HCT116 (cell line): ENCODE measurements at regions not wholly inside any gene's neighbourhood (a gene's known extent, or its start where the extent isn't known, plus 50 kb on each side); places are given as distances from the start of the nearest gene placed in this dataset.

ENCODE experiments used
- CBX3 ChIP-seq: IDR thresholded peaks from 2 replicates; pipeline ENCODE4 v1.6.1; 2012; ENCODE audit warnings: low read depth
- CTCF ChIP-seq, 3 experiments: fragments of 200-600 bp in 1 of 3; sonication (generic) in 1 of 3; IDR thresholded peaks in 2 of 3; conservative IDR thresholded peaks in 1 of 3; 2 replicates each; pipeline ENCODE4 v1.5.1; 2012 to 2017; ENCODE audit warnings: low read depth in 2 of 3, low read length in 2 of 3, antibody characterized with exemption in 1 of 3, borderline replicate concordance in 1 of 3, control low read depth in 1 of 3, mild to moderate bottlenecking in 1 of 3, mixed read lengths in 1 of 3, mixed run types in 1 of 3, moderate library complexity in 1 of 3; ENCODE audit not compliant: insufficient read depth in 1 of 3
- EZH2 ChIP-seq: fragments of 200-600 bp; sonication (generic); IDR thresholded peaks from 2 replicates; pipeline ENCODE4 v1.6.1; 2017; ENCODE audit warnings: antibody characterized with exemption, mixed run types
- FOSL1 ChIP-seq: IDR thresholded peaks from 2 replicates; pipeline ENCODE4 v1.6.1; 2012; ENCODE audit warnings: low read depth
- POLR2A ChIP-seq: IDR thresholded peaks from 2 replicates; pipeline ENCODE4 v1.7.0; 2011; ENCODE audit warnings: borderline replicate concordance; ENCODE audit not compliant: insufficient read depth, insufficient read length; ENCODE audit errors: extremely low read depth
- RAD21 ChIP-seq: IDR thresholded peaks from 2 replicates; pipeline ENCODE4 v1.6.1; 2012; ENCODE audit warnings: low read depth, mild to moderate bottlenecking
- REST ChIP-seq: IDR thresholded peaks from 2 replicates; pipeline ENCODE4 v1.6.1; 2012; ENCODE audit warnings: low read depth
- SIN3A ChIP-seq: IDR thresholded peaks from 2 replicates; pipeline ENCODE4 v1.6.1; 2012; ENCODE audit warnings: low read depth
- SRF ChIP-seq: IDR thresholded peaks from 2 replicates; pipeline ENCODE4 v1.6.1; 2012; ENCODE audit warnings: low read depth
- ZBTB33 ChIP-seq: IDR thresholded peaks from 2 replicates; pipeline ENCODE4 v1.6.1; 2011; ENCODE audit warnings: mild to moderate bottlenecking, low read length, moderate library complexity; ENCODE audit not compliant: insufficient replicate concordance; ENCODE audit errors: extremely low read depth
- ZFX ChIP-seq: fragments of 450-650 bp; IDR thresholded peaks from 2 replicates; pipeline ENCODE4 v1.6.1; 2017
- ZNF274 ChIP-seq: fragments of 200-500 bp; sonication (Bioruptor generic); IDR thresholded peaks from 2 replicates; pipeline ENCODE4 v1.6.1; 2014; ENCODE audit warnings: mild to moderate bottlenecking, low read depth, low read length, inconsistent platforms

GRCh38 chr2:228369400-228370031 is 188.0 kb upstream of the SPHKAP start:
- TF ChIP-seq CTCF (IDR thresholded peaks at IDR 0.05 in 2 of 3, conservative IDR thresholded peaks at IDR 0.05 in 1 of 3; ENCODE audit: borderline replicate concordance in 1 of 3, insufficient read depth in 1 of 3, low read depth in 2 of 3, low read length in 2 of 3) (no peak), EZH2 (no peak), ZNF274 (no peak), ZFX (no peak), RAD21 (no peak), POLR2A (no peak), FOSL1 (no peak), REST (no peak), CBX3 (no peak), SIN3A (no peak), SRF (no peak), ZBTB33 (no peak)
